ENCODE measurements at regions not wholly inside any gene's neighbourhood (a gene's known extent, or its start where the extent isn't known, plus 50 kb on each side); places are given as distances from the start of the nearest gene placed in this dataset.

- Histone ChIP-seq H3K18ac (ENCODE audit: extremely low read depth, low read length) (no peak overlapping the region), H4K20me1 (replicated peaks in 1 of 2; ENCODE audit: control insufficient read depth in 1 of 2, insufficient read depth in 2 of 2, low read length in 2 of 2) (no peaks in the 10 kb centered on the region), H3K27ac (ENCODE audit: low read depth, low read length) (no peak overlapping the region), H2AK5ac (ENCODE audit: low read depth, low read length) (no peak overlapping the region), H2AFZ (ENCODE audit: low read length) (0 out of 2 replicates have a peak overlapping the region, but pooled peaks have one; percentile 41), H3K23me2 (ENCODE audit: low read depth, low read length) (no peaks in the 10 kb centered on the region), H2BK5ac (ENCODE audit: low read depth, low read length) (no peak overlapping the region), H3K14ac (ENCODE audit: insufficient read length) (no peak overlapping the region), H3K4me3 (ENCODE audit: extremely low read depth in 1 of 4, insufficient read depth in 2 of 4, low read depth in 3 of 4, low read length in 4 of 4) (no peak overlapping the region), H4K5ac (ENCODE audit: insufficient read length, low read depth, low read length) (no peak overlapping the region), H3K56ac (replicated peaks; ENCODE audit: insufficient read length, low read depth, low read length) (no peak overlapping the region), H2BK15ac (ENCODE audit: low read length) (no peak overlapping the region), H3K4ac (replicated peaks; ENCODE audit: insufficient read length, low read depth, low read length) (no peak overlapping the region), H3K36me3 (ENCODE audit: control insufficient read depth in 2 of 4, insufficient read depth in 4 of 4, low read length in 3 of 4) (no peaks in the 10 kb centered on the region), H3K9ac (replicated peaks in 1 of 4; ENCODE audit: extremely low read depth in 1 of 4, low read depth in 3 of 4, low read length in 3 of 4) (no peak overlapping the region), H3K23ac (ENCODE audit: insufficient read length) (no peak overlapping the region), H3K79me2 (ENCODE audit: control insufficient read depth in 1 of 2, insufficient read depth in 2 of 2, low read length in 2 of 2) (no peaks in the 10 kb centered on the region), H3K4me1 (replicated peaks in 1 of 4; ENCODE audit: control insufficient read depth in 3 of 4, insufficient read depth in 4 of 4, low read length in 3 of 4) (no peaks in the 10 kb centered on the region), H3K27me3 (replicated peaks in 1 of 4; ENCODE audit: control insufficient read depth in 3 of 4, extremely low read depth in 1 of 4, insufficient read depth in 3 of 4, low read length in 3 of 4) (no peaks in the 10 kb centered on the region), H3K9me3 (ENCODE audit: insufficient read depth in 2 of 2, low read depth in 1 of 2, low read length in 1 of 2) (no peaks in the 10 kb centered on the region), H3K79me1 (ENCODE audit: low read depth, low read length) (no peaks in the 10 kb centered on the region), H3K4me2 (ENCODE audit: insufficient read depth in 1 of 2, low read depth in 2 of 2, low read length in 2 of 2) (no peak overlapping the region), H2BK20ac (ENCODE audit: low read length) (no peak overlapping the region), H2BK120ac (replicated peaks; ENCODE audit: low read depth, low read length) (no peak overlapping the region), H2BK12ac (ENCODE audit: low read depth, low read length) (no peak overlapping the region; the same call in 1 of the 2 replicates), H4K91ac (replicated peaks; ENCODE audit: insufficient read length, low read length) (no peak overlapping the region), H4K8ac (ENCODE audit: extremely low read depth, insufficient read depth, low read length) (no peak overlapping the region)
- POLR2A ChIA-PET (ENCODE audit: partially characterized antibody), result no interaction called here
- CTCF ChIA-PET (ENCODE audit: partially characterized antibody), result no interaction called here
- FAIRE-seq, result no peak
- WGBS, 2 experiments (ENCODE audit: extremely low coverage in 1 of 2, insufficient coverage in 1 of 2, insufficient read length in 1 of 2, insufficient replicate concordance in 2 of 2, low coverage in 1 of 2, low lambda C conversion rate in 2 of 2, missing lambda C conversion rate in 1 of 2), result 91% methylated on average over 2 of the region's 2 CpGs; no CpG with 5 or more reads in 1 of the 2 experiments
- no peak for DNase-seq (ENCODE audit: low read depth in 1 of 2, low spot score in 2 of 2)
- TF ChIP-seq RNF2 (IDR thresholded peaks at IDR 0.05; ENCODE audit: borderline replicate concordance, low read depth, low read length, missing control alignments, poor library complexity, severe bottlenecking), result no peak
- TF ChIP-seq POLR2AphosphoS5 (IDR thresholded peaks at IDR 0.05; ENCODE audit: low read depth, low read length), result no peak
- TF ChIP-seq SUZ12 (IDR thresholded peaks at IDR 0.05; ENCODE audit: low read length), result no peak
- TF ChIP-seq POU5F1 (IDR thresholded peaks at IDR 0.05; ENCODE audit: low read depth, low read length), result no peak
- TF ChIP-seq RAD21 (IDR thresholded peaks at IDR 0.05 in 1 of 2, conservative IDR thresholded peaks at IDR 0.05 in 1 of 2; ENCODE audit: low read depth in 2 of 2, low read length in 2 of 2), result no peak
- TF ChIP-seq POLR2A (IDR thresholded peaks at IDR 0.05; ENCODE audit: control extremely low read depth in 1 of 2, low read depth in 2 of 2, low read length in 2 of 2), result no peak
- TF ChIP-seq EGR1 (IDR thresholded peaks at IDR 0.05; ENCODE audit: borderline replicate concordance, low read depth, low read length), result no peak
- no peak for TF ChIP-seq ZNF274 (IDR thresholded peaks at IDR 0.05; ENCODE audit: borderline replicate concordance, extremely low read depth, low read length)
- no peak for TF ChIP-seq SRF (IDR thresholded peaks at IDR 0.05; ENCODE audit: low read depth, low read length)
- TF ChIP-seq TAF1 (IDR thresholded peaks at IDR 0.05; ENCODE audit: low read depth, low read length), result no peak
- TF ChIP-seq MAFK (IDR thresholded peaks at IDR 0.05; ENCODE audit: low read depth, low read length), result no peak
- TF ChIP-seq SP4 (IDR thresholded peaks at IDR 0.05; ENCODE audit: low read length), result no peak
- TF ChIP-seq, protein P1, sequence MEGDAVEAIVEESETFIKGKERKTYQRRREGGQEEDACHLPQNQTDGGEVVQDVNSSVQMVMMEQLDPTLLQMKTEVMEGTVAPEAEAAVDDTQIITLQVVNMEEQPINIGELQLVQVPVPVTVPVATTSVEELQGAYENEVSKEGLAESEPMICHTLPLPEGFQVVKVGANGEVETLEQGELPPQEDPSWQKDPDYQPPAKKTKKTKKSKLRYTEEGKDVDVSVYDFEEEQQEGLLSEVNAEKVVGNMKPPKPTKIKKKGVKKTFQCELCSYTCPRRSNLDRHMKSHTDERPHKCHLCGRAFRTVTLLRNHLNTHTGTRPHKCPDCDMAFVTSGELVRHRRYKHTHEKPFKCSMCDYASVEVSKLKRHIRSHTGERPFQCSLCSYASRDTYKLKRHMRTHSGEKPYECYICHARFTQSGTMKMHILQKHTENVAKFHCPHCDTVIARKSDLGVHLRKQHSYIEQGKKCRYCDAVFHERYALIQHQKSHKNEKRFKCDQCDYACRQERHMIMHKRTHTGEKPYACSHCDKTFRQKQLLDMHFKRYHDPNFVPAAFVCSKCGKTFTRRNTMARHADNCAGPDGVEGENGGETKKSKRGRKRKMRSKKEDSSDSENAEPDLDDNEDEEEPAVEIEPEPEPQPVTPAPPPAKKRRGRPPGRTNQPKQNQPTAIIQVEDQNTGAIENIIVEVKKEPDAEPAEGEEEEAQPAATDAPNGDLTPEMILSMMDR (IDR thresholded peaks at IDR 0.05; ENCODE audit: control extremely low read depth in 1 of 3, insufficient read depth in 1 of 3, low read depth in 1 of 3, low read length in 3 of 3), result no peak
Measured at GRCh38 chr7:68309271-68309670, 1289.0 kb upstream of the AUTS2 start.

Measured in H1 (cell line).